Stimulated activated CD4-positive, alpha-beta T cell treated with anti-CD3 and anti-CD28 coated beads, Interleukin-12 subunit alpha, Interleukin-12 subunit beta, amount 100 ng/mL, for 24 hours (primary cell): ENCODE measurements at regions not wholly inside any gene's neighbourhood (a gene's known extent, or its start where the extent isn't known, plus 50 kb on each side); places are given as distances from the start of the nearest gene placed in this dataset.

Experiments used
- DNase-seq, 2 experiments: peaks; one replicate each; pipeline ENCODE4 v3.0.0-alpha.2; 2020; ENCODE audit warnings: low read depth in 2 of 2

DNA sequence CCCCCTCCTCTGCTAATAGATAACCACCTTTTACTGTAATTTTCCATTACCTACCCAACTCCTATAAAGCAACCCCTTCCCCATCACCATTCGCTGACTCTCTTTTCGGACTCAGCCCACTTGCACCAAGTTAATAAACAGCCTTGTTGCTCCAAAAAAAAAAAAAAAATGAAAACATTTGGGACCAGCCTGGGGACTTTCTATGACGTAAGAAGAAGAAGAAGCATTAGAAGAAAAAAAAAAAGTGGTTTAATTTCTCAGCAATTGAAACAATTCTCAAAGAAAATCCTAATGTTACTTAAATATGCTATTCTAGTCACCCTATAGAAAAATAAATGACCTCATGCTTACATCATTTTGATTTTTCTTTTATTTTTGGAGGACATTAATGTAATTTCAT, 301.5 kb upstream of the ANO3 start:
- no peak for DNase-seq

DNA sequence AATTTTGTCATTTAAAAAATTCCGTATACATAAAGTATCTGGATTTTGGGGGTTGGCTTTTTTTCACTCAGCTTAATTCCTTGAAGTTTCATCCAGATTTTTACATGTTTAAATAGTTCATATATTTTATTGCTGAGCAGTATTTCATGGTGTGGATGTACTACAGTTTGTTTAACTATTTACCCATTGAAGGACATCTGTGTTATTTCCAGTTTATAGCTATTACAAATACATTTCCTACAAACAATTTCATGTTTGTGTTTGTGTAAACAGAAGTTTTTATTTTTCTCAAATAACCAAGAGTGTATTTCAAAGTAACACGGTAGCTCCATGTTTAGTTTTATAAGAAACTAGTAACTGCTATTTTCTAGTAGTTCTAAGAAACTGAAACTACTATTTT, 299.7 kb upstream of the ANO3 start:
- DNase-seq, result no peak

DNA sequence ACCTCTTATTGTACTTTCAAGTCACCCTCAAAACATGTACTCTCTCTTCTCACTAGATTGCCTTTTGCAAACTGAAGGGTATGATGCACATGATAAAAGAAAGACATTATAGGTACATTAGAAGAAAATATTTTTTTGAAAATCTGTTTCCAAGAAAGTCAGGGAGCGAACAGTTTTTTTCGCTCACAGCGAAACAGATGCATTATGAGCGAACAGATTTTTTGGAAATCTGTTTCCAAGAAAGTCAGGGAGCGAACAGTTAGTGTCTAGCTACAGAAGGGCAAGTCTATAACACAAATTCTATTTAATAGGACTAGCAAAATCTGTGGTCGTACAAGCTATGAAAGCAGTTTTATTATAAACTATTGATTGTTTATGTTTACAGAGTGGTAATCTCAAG, 296.2 kb upstream of the ANO3 start:
- DNase-seq, result no peak

DNA sequence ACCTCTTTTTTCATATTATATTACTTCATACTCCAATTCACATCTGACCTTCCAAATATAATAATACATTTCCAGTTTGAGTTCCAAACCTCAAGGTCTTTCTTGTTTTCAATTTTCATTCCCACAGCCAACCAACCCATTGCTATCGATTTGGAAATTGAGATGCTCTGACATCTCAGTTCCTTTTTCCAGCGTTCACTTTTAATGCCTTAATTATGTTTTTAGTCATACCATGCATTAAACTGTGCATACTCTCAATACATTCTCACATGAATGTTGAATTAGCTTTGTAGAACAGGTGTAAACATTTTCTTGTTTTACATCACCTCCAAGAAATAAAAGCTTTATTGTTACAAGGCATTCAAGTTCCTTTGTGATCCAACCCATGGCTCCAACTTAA, 294.2 kb upstream of the ANO3 start:
- DNase-seq, result no peak

DNA sequence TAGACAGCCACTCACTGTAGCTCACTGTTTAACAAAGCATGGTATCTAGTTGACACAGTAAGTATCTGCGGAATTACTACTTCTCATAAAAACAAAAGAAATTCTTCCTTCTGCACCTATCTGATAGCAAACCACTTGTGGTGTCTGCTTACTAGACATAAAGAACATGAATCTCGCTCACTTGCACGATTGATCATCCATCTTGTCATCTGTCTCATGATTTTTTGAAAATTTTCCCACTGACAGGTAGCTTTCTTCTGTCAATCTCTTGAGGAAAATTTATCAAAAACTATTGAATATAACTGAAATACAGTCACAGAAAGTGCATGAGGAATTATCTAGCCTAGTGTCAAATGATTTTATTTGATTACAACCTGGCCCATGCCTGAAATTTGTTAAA, 291.6 kb upstream of the ANO3 start:
- DNase-seq, result no peak

DNA sequence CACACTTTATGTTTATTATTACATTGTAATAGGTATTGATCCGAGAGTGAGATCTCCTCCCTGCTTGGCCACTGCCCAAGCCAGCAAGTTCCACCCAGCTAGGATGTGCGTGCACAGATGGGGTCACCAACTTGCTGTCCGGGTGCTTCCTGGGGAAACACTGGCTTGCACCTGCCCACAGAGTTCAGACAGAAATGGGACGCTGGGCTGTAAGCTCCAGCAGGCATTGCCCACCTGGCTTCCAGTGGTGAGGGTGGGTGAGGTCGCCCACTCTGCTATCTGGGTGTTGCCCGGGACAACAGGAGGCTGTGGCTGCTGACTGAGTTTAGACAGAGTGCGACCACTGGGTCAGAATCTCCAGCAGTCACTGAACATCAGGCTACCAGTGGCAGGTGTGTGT, 289.8 kb upstream of the ANO3 start:
- no peak for DNase-seq

DNA sequence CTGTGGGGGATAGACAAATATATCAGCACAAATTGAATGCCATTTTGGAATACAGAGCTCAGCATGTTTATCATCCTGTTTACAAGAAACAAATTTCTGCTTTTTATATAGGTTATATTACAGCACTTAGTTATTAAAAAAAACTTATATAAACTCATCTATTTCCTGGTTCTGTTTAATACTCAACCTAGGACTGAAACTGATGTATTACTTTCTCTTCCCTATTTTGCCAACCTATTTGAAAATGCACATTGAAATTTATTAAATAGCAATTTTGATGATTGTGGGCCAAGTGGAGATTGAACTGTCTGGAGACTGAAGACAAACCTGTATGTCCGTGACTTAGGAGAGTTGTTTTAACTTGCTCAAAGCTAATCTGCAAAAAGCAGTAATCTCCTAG, 288.3 kb upstream of the ANO3 start:
- DNase-seq, result no peak

DNA sequence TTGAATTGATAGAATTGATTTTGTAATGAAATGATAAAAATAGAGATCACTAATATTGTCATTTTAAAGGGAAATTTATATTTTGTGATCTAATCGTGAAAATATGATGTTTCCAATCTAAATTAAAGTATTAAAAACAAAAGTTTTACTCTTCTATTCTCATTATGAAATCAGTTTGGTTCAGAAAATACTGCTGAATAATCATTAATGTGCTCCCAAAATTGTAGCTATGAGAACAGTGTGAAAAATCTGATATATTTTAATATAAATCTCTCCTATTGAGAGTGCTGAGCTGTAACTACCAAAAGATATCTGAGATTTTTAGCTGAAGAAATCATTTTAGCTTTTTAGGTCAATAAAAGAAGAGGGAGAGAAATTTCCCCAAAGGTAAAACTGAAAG, 287.5 kb upstream of the ANO3 start:
- DNase-seq, result no peak

DNA sequence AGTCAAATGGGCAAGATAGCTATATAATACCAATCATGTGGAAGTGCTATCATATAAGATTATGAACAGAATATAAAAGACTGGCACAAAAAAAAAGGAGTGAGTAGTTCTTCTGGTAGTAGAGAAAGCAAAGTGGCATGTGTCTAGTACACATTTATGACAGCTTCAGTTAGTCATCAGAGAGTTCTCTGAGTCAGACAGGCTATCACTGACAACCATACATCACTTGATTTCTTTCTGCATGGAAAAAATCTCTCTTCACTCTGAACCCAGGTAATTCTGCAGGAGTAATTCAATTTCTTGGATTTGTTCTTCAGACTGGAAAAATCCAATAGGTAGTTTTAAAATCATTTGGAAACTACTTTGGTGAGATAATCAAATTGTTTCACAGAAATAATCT, 286.8 kb upstream of the ANO3 start:
- no peak for DNase-seq

DNA sequence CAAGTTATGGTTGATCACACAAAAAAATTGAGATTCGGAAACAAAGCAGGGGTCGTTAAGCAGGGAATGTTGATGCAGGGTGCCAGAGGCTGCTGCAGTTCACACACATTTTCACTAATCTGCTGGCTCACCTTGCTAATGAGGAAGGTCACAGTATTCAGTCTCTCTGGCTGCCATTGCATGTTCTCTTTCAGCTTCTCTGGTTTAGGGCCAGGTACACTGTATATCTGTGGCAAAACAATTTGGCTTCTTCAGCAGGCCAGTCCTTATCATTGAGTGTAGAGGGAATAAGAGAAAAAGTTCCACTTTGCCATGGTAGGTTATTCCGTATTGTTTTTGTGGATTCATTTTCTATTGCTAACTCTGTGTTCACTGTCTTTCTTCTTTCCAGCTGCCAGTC, 283.7 kb upstream of the ANO3 start:
- no peak for DNase-seq

DNA sequence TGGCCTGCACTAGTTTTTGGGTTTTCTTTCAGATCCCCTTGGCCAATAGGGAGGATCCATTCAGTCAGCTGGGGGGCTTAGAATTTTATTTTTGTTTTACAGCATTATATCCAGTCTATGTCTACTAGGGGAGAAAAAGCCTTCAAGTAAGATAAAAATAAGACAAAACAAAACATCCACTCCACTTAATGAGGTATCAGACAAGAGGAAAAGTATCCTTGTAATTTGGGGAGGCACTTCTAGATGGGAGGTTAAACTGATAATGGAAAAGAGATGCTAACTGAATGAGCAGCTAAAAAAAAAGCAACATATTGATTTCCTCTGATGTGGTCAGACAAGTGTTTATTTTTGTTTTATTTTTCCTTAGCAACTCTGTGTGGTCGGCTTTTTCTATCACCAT, 278.0 kb upstream of the ANO3 start:
- DNase-seq, result no peak

DNA sequence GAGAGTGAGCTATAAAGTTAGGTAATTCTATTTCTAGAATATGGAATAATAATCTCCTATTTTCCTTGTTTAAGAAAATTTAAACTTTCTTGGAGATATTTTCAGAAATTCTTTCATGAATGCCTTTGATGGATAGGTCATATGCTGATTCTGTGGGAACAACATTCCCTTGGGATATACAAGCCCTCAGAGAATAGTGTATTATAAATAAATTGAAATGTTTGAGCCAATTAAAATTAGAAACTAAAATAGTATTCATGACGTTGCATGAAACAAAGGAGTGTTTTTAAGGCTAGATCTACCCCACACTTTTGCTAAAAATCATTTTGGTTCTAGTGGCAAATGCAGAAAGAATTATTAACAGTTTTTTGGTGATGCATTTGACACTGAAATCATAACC, 269.3 kb upstream of the ANO3 start:
- no peak for DNase-seq

DNA sequence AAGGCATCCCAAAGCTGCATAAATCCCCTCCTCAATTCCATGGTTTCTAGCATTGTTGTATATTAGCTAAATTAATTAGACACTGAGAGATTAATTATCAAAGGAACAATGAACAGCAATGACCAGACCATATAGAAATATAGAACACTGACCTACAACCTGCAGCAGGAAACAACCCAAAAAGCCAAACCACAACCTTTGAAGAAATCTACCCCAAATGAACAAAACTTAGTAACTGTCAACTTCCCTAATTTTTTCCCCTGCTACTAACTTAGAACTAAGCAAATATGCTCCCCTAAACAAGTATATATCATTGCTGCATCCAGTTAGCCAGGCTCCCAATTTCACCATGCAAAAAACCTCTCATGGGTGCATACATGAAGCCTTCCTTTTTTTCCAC, 268.0 kb upstream of the ANO3 start:
- no peak for DNase-seq

DNA sequence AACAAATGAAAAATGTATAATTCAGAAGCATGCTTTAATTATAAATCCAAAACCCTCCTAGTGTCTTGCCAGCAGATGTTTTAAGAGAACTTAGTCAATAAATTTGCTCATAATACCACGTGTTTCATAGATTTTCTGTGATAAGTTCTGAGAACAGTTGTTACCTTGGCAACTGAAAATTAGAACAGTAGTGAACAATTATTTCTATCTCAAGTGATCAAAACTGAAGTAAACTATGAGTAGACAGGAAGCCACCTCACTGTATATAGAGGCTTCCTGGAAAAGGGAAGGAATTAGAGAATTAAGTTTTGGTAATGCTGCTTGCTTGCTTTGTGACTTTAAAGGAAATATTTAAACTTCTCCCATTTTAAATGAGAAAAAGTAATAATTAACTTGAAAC, 266.0 kb upstream of the ANO3 start:
- DNase-seq, result no peak

DNA sequence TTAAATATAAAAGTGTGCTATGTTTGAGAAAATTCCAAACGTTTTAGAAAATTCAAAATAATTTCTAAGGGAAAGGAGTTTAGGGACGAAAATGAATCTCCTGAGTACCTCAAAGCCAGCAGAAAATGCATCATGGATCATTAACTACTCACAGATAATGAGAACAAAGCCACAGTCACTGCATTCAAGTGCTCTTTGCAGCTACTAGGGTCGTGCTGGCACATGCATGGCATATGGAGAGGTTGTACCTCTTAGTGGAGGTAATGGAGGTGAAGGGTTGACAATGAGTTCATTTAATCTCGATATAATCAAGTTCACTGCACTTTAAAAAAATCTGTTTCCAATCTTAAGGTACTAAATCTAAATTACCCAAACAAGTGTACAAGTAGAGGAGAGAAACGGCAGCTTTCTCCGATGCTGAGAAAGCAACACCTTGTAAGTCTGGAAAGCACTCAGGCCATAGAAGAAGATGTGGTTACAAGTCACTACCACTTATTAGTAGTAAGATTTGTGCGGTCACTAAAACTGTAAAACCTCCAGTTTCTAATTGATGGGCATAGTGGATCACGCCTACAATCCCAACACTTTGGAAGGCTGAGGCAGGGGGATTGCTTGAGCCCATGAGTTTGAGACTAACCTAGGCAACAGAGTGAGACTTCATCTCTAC, 261.1 kb upstream of the ANO3 start:
- no peak for DNase-seq

DNA sequence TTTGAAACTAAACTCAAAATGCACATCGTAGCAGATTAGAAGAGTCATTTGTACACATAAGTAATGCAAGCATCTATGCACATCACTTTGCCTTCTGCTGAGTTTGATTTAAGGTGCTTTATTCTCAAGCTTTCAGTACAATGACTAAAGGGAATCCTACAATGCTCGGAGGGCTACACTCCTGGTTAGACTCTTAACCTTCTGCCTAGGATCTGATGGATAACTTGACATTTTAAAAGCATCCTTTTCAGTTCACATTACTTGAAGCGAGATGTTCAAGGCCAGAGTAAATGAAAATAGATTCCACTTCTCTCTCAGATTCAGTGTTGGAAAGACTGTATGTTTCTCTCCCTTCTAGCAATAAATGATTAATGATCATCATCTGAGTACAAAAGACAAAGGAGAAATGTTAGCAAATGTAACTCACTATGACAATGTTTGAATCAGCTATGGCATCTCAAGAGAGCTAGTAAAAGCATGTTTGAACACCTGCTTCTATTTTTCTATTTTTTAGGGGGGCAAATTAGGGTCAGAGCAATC, 259.2 kb upstream of the ANO3 start:
- no peak for DNase-seq

DNA sequence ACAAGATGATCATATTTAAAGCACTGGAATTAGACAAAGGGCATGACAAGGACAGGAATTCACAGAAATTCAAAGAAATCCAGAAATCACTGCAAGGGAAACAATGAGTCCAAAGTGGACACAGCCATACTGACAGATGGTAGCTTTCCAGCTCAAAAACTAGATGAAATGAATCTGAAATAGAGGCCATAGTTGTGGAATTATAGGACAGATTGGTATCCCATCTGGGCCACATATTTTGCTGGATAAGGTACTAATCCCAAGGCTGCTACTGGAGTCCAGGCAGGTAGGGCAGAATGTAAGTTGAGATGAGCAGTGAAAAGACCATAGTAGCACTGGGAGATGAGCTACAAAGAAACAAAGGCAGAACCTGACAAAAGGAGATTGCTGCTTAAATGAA, 258.3 kb upstream of the ANO3 start:
- DNase-seq, result no peak

DNA sequence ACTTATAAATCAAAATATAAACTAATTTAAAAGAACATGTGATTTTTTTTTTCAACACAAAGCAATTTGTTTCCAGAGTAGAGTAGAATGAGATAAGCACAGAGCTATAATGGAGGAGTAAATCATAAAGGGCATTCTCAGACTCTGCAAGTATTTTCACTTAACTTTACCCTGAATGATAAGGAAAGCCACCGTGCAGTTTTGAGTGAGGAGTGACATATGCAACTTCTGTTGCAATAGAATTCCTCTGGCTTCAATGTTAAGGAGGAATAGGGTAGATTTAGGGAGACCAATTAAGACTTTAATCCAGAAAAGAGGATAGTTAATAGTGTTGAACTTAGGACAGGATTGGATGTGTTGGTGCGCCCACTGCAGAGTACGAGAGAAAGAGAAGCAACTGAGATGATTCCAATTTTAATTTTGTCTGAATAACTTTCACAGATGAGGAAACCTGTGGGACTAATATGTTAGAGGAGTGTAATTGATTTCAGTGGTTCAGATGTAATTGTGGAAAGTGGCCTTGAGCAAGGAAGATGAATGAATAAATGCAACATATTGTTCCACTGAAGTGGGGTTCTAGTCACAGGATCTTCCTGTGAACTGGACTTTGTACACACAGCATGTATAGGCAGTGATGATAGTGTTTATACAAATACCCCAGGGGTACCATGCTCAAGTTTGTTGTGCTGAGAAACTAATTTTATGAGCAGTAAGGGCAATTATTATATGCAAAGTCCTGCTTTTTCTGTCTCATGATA, 255.5 kb upstream of the ANO3 start:
- no peak for DNase-seq

DNA sequence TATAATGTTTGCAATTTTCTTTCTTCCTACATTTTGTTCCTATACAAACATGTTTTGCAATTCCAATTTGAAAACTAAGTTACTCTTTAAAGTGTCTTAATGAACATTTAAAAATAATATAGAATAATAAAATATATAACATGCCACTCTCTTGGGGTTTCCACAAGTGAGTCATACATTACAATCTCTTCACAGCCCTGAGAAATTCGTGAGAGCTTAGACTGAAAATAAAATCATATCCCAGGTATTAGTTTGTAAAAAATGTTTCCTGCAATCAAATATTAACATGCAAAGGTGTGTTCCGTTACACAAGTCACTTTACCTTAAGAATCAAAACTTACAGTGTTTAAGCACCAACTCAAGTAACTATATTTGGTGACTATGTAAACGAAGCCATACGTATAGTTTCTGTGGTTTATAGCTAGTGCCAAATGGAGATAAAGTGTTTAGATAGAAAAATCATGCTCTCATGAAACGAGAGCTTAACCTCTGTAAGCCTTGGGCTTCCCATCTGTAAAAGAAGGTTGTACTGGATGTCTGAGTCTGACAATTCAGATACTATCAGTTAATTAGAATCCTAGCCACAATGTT, 253.6 kb upstream of the ANO3 start:
- DNase-seq, result no peak

DNA sequence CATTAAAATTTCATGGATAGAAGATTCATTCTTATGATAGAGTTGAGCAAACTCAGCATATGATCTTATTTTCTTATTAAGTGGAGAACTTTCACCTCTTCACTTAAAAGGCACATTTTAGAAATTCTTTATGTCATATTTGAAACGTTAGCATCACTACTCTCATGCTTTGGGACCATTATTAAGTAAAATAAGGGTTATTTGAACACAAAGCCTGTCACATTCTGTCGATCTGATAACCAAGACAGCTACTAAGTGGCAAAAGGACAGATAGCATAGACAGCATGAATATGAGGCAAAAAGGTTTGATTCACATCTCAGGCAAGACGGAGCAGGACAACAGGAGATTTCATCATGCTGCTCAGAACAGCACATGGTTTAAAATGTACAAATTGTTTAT, 247.6 kb upstream of the ANO3 start:
- no peak for DNase-seq

DNA sequence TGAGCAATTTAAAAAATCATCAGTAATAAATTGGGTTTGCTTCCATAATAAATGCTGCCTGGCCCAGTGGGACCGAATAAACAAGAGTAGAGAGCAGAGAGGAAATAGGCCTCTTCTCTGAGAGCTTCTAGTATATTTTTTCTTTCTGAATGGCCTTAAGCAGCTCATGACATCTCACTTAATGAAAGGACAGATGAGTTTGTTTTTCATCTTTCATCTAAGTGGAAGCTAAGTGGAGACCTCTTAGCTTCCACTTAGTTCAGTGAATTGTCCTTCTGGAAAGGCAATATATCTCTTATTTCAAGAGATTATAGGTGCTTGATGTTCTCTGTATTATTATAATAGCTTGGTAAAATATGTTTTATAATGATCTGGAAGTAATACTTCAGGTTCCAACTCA, 245.9 kb upstream of the ANO3 start:
- DNase-seq, result no peak

DNA sequence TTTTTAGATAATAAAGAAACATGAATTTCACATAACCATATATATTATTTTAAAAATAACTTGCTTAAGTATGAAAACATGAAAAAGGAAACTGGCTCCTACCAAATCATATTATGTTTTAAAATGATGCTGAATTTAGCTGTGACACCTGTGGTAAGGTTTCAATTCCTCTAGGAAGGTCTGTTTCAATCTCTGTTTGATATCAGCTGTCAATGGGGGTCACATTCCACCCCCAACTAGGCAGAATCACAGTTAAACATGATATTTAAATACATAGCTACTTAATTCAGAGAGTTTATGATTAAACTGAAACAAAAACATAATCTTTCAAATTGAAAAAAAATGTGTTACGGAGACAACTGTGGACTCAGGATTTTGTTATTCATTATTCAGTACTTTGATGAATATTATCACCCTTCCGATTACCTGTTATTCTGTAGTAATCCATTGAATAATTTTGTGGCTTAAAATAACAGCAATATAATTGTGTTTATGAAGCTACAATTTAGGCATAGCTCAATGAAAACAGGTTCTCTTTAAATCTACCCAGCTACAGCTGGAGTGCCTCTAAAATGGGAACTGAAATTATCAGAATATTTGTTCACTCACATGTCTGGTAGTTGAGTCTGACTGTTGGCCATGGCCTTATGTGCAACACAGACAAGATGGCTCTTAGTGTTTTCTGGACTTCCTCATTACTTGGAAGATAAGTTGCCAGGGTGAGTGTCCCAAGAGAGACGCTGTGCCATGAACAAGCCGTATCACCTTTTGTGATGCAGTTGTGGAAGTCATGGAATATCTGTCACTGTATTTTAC, 244.6 kb upstream of the ANO3 start:
- no peak for DNase-seq
